ENCODE measurements at regions not wholly inside any gene's neighbourhood (a gene's known extent, or its start where the extent isn't known, plus 50 kb on each side); places are given as distances from the start of the nearest gene placed in this dataset.
"Not testable (repeated sequence)": the region's sequence is repeated elsewhere in the genome, so short reads cannot be mapped to it uniquely, and the experiment has no call there.

DNA sequence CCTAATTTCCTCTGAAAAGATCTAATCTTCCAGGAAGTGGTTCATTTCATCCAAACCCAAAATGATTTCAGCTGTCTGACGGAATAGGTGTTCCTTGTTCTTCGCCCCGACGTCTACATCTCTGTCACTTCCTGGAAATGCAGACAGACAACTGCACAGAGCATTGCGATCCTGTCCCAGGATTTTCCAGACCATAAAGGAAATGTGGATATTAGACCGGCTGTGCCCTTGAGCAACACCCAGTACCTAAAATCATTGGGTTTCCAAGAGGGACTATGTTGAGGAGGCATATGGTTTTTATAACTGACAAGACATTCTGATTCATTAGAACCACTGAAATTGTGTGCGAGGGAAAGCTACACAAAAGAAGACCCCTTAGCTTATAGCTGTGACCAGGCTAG is 74.2 kb downstream of the MSX2 start:
- DNase-seq (ENCODE audit: low read depth), result no peak
- TF ChIP-seq, protein P1, sequence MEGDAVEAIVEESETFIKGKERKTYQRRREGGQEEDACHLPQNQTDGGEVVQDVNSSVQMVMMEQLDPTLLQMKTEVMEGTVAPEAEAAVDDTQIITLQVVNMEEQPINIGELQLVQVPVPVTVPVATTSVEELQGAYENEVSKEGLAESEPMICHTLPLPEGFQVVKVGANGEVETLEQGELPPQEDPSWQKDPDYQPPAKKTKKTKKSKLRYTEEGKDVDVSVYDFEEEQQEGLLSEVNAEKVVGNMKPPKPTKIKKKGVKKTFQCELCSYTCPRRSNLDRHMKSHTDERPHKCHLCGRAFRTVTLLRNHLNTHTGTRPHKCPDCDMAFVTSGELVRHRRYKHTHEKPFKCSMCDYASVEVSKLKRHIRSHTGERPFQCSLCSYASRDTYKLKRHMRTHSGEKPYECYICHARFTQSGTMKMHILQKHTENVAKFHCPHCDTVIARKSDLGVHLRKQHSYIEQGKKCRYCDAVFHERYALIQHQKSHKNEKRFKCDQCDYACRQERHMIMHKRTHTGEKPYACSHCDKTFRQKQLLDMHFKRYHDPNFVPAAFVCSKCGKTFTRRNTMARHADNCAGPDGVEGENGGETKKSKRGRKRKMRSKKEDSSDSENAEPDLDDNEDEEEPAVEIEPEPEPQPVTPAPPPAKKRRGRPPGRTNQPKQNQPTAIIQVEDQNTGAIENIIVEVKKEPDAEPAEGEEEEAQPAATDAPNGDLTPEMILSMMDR (IDR thresholded peaks at IDR 0.05; ENCODE audit: low read depth, low read length, missing control alignments), result no peak
- H3K4me3 ChIP-seq (ENCODE audit: low read depth, low read length), result no peak overlapping the region

DNA sequence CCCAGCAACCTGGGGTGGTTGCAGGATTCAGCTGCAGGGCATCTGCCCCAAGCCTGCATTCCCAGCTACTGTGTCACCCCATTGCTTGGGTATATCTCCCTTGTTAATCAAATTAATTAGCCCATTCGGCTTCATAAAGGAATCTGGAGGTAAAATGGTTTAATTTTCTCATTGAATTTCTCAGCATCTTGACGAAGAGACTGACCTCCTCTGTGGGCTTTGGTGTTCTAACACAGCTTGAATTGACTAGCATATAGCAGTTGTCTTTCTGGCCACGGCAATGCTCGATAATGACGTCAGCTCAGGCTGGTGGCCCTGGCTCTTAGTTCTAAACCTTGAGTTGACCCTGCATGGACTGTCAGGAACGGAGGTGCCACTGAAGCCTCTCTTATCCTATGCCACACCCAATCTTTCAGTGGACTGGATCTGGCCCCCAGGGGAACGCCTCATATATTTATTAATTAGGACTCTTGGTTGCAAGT is 72.4 kb downstream of the MSX2 start:
- no peak overlapping the region for H3K4me3 ChIP-seq (ENCODE audit: low read depth, low read length)
- TF ChIP-seq, protein P1 (IDR thresholded peaks at IDR 0.05; ENCODE audit: low read depth, low read length, missing control alignments), result no peak
- no peak for DNase-seq (ENCODE audit: low read depth)

DNA sequence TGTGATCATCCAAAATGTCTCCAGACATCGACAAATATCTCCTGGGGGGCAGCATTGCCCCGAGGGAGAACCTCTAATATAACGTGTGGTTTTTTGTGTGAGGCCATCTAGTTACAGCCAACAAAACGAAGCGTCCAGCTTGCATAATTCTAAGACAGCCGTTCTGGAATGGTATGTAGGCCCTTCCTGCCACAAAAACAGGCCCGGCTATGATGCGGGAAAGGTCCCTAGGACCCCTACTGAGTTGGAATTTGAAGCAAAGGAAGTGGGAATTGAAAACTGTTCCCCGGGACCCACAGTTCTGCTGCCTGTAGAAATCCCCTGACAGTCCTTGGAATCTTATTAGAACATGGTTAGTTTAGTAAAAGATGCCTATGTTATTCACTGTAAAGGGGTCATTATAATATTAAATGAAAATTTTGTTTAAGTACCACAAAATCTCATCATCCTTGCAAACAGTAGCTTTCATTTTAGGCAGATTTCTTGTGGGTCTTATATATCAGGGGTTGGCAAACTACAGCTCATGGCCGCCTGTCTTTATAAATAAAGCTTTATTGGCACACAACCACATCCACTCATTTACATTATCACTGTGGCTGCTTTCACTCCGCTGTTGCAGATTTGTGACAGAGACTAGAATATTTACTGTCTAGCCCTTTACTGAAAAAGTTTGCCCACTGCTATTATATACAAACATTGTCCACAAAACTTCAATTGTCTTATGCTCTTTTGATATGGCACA is 70.7 kb downstream of the MSX2 start:
- no peak overlapping the region for H3K4me3 ChIP-seq (ENCODE audit: low read depth, low read length)
- TF ChIP-seq, protein P1 (IDR thresholded peaks at IDR 0.05; ENCODE audit: low read depth, low read length, missing control alignments), result no peak
- no peak for DNase-seq (ENCODE audit: low read depth)

DNA sequence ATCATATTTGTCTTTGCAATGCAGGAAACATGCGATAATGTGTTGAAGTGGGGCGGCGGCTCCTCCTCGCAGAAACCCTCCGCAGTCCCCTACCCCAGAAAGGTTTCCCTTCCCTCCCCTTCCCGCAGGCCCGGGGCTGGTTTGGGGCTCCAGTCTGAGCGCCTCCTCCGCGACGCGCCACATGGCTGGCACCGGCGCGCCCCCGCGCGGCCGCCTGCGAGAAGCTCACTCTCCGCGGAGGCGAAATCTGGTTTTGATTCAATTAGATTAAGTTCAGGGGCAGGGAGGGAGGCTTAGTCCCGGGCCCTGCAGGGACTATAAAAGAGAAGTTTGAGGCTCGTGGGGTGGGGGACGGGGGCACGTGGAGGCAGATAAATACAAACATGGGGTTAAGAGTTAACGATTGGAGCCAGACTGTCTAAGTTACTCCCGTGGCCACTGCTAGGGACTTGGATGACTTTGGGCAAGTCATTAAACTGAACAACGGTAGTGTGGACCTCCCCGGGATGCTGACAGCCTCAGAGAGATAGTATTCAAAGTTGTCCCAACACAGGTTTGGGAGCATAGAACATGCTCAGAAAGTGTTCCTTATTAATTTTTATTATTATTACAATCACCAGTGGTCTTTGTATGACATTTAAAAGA is 69.4 kb downstream of the MSX2 start:
- DNase-seq (ENCODE audit: low read depth), result no peak
- no peak overlapping the region for H3K4me3 ChIP-seq (ENCODE audit: low read depth, low read length)
- TF ChIP-seq, protein P1 (IDR thresholded peaks at IDR 0.05; ENCODE audit: low read depth, low read length, missing control alignments), result peak; percentile 88

DNA sequence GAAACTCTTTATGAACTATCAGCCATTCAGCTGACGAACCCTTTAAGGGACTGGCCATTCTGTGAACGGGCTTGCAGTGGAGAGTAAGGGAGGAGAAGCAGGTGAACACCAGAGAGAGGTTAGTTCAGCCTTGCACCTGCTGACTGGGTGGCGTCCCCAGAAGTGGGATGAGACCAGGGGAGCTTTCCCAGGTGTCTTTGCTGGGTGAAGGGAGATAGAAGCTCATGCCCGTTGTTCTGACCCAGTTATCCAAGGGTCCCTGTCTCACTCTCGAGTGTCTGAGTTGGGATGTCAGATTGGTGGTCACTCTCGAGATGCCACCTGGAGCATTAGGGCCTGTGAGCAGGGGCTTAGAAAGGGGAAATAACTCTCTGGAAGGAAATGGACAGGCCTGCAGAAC is 68.7 kb downstream of the MSX2 start:
- no peak overlapping the region for H3K4me3 ChIP-seq (ENCODE audit: low read depth, low read length)
- no peak for DNase-seq (ENCODE audit: low read depth)
- TF ChIP-seq, protein P1 (IDR thresholded peaks at IDR 0.05; ENCODE audit: low read depth, low read length, missing control alignments), result no peak

DNA sequence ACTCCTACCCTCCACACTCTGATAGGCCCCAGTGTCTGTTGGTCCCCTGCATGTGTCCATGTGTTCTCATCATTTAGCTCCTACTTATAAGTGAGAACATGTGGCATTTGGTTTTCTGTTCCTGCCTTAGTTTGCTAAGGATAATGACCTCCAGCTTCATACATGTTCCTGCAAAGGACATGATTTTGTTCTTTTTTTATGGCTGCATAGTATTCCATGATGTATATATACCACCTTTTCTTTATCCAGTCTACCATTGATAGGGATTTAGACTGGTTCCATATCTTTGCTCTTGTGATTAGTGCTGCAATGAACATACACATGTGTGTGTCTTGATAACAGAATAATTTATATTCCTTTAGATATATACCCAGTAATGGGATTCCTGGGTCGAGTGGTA is 67.9 kb downstream of the MSX2 start:
- H3K4me3 ChIP-seq (ENCODE audit: low read depth, low read length); DNase-seq (ENCODE audit: low read depth): not testable (repeated sequence)

DNA sequence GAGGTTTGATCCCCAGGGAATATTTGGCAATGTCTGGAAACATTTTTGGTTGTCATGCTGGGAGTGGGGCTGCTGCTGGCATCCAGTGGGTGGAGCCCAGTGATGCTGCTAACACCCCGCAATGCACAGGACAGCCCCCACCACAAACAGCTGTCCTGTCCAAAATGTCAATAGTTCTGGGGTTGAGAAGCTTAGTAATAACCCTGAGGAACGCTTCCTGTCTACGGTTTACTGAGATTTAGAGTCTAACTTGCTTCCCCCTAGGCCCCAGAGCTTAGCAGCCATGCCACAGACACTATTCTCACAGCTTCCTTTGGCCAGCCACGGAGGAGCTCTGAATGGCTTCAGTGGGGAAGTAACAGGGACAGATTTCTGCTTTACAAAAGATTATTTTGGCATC is 66.5 kb downstream of the MSX2 start:
- TF ChIP-seq, protein P1 (IDR thresholded peaks at IDR 0.05; ENCODE audit: low read depth, low read length, missing control alignments), result no peak
- H3K4me3 ChIP-seq (ENCODE audit: low read depth, low read length), result no peak overlapping the region
- DNase-seq (ENCODE audit: low read depth), result no peak

Measured in GM12864 (cell line).